SK-N-SH (cell line): ENCODE measurements at regions not wholly inside any gene's neighbourhood (a gene's known extent, or its start where the extent isn't known, plus 50 kb on each side); places are given as distances from the start of the nearest gene placed in this dataset.

Experiments
- CHD2 ChIP-seq: fragments of 150-350 bp; IDR thresholded peaks from 2 replicates; pipeline ENCODE4 v1.6.1; 2018; ENCODE audit warnings: low read length; ENCODE audit not compliant: partially characterized antibody
- CTCF ChIP-seq: fragments of 200-600 bp; sonication (generic); IDR thresholded peaks from 2 replicates; pipeline ENCODE4 v1.6.1; 2017; ENCODE audit warnings: antibody characterized with exemption, mild to moderate bottlenecking, moderate library complexity
- EZH2phosphoT487 ChIP-seq: fragments of 200-600 bp; sonication (generic); IDR thresholded peaks from 2 replicates; pipeline ENCODE4 v1.6.1; 2017; ENCODE audit warnings: low read depth, mixed run types, mild to moderate bottlenecking, antibody characterized with exemption, moderate library complexity, borderline replicate concordance
- GABPA ChIP-seq: IDR thresholded peaks from 2 replicates; pipeline ENCODE4 v1.4.0; 2012; ENCODE audit warnings: low read depth, mild to moderate bottlenecking
- GATA2 ChIP-seq: sonication (generic); formaldehyde crosslinking; IDR thresholded peaks from 2 replicates; pipeline ENCODE4 v1.5.0; 2020; ENCODE audit warnings: mild to moderate bottlenecking, missing genetic modification reagents
- MXI1 ChIP-seq: IDR thresholded peaks from 2 replicates; pipeline ENCODE4 v1.6.1; 2012; ENCODE audit warnings: mild to moderate bottlenecking, low read depth, low read length, improper control_type of control experiment
- POLR2AphosphoS5 ChIP-seq: IDR thresholded peaks from 2 replicates; pipeline ENCODE4 v1.6.1; 2012; ENCODE audit warnings: low read depth, low read length
- RCOR1 ChIP-seq: fragments of 150-350 bp; IDR thresholded peaks from 2 replicates; pipeline ENCODE4 v1.6.1; 2017; ENCODE audit warnings: antibody characterized with exemption, low read length
- RXRA ChIP-seq: IDR thresholded peaks from 2 replicates; pipeline ENCODE4 v1.4.0; 2012; ENCODE audit warnings: low read depth, mild to moderate bottlenecking, borderline replicate concordance
- SIN3A ChIP-seq: IDR thresholded peaks from 2 replicates; pipeline ENCODE4 v1.6.1; 2012; ENCODE audit warnings: low read depth, mild to moderate bottlenecking, low read length, moderate library complexity, borderline replicate concordance
- TF ChIP-seq, protein P1 (sequence below): IDR thresholded peaks from 2 replicates; pipeline ENCODE4 v1.4.0; 2012; ENCODE audit warnings: low read depth, borderline replicate concordance
- TF ChIP-seq, protein P2 (sequence below): IDR thresholded peaks from 2 replicates; pipeline ENCODE4 v1.6.1; 2012; ENCODE audit warnings: mild to moderate bottlenecking, low read depth, low read length, moderate library complexity

DNA sequence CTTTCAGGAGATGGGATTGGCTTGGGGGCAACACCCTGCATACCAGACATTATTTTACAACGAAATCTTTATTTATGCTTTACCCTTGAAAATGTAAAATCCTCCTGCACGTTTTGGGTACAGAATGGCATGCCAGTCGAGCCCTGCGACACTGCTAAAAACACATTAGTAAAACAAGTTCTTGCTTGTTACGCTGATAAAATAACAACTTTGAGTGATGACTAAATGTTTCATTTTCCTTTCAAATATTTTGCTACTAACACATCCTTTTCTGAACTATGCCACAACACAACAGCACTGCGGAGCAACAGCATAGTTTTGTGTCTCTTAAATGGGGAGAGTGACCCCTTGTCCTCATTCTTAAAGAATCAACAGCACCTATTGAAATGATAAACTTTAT is 76.0 kb upstream of the SEMA3D start:
- TF ChIP-seq, protein P1, sequence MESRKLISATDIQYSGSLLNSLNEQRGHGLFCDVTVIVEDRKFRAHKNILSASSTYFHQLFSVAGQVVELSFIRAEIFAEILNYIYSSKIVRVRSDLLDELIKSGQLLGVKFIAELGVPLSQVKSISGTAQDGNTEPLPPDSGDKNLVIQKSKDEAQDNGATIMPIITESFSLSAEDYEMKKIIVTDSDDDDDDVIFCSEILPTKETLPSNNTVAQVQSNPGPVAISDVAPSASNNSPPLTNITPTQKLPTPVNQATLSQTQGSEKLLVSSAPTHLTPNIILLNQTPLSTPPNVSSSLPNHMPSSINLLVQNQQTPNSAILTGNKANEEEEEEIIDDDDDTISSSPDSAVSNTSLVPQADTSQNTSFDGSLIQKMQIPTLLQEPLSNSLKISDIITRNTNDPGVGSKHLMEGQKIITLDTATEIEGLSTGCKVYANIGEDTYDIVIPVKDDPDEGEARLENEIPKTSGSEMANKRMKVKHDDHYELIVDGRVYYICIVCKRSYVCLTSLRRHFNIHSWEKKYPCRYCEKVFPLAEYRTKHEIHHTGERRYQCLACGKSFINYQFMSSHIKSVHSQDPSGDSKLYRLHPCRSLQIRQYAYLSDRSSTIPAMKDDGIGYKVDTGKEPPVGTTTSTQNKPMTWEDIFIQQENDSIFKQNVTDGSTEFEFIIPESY = no peak
- no peak for TF ChIP-seq RXRA
- no peak for TF ChIP-seq CTCF
- TF ChIP-seq POLR2AphosphoS5 = no peak
- no peak for TF ChIP-seq MXI1
- TF ChIP-seq RCOR1 = no peak
- TF ChIP-seq, protein P2, sequence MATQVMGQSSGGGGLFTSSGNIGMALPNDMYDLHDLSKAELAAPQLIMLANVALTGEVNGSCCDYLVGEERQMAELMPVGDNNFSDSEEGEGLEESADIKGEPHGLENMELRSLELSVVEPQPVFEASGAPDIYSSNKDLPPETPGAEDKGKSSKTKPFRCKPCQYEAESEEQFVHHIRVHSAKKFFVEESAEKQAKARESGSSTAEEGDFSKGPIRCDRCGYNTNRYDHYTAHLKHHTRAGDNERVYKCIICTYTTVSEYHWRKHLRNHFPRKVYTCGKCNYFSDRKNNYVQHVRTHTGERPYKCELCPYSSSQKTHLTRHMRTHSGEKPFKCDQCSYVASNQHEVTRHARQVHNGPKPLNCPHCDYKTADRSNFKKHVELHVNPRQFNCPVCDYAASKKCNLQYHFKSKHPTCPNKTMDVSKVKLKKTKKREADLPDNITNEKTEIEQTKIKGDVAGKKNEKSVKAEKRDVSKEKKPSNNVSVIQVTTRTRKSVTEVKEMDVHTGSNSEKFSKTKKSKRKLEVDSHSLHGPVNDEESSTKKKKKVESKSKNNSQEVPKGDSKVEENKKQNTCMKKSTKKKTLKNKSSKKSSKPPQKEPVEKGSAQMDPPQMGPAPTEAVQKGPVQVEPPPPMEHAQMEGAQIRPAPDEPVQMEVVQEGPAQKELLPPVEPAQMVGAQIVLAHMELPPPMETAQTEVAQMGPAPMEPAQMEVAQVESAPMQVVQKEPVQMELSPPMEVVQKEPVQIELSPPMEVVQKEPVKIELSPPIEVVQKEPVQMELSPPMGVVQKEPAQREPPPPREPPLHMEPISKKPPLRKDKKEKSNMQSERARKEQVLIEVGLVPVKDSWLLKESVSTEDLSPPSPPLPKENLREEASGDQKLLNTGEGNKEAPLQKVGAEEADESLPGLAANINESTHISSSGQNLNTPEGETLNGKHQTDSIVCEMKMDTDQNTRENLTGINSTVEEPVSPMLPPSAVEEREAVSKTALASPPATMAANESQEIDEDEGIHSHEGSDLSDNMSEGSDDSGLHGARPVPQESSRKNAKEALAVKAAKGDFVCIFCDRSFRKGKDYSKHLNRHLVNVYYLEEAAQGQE = no peak
- no peak for TF ChIP-seq EZH2phosphoT487
- TF ChIP-seq SIN3A = no peak
- no peak for TF ChIP-seq GATA2 (CRISPR knock-in tag)
- no peak for TF ChIP-seq GABPA
- TF ChIP-seq CHD2 = no peak
